ENCODE measurements at regions not wholly inside any gene's neighbourhood (a gene's known extent, or its start where the extent isn't known, plus 50 kb on each side); places are given as distances from the start of the nearest gene placed in this dataset.
"Not testable (repeated sequence)": the region's sequence is repeated elsewhere in the genome, so short reads cannot be mapped to it uniquely, and the experiment has no call there.

DNA sequence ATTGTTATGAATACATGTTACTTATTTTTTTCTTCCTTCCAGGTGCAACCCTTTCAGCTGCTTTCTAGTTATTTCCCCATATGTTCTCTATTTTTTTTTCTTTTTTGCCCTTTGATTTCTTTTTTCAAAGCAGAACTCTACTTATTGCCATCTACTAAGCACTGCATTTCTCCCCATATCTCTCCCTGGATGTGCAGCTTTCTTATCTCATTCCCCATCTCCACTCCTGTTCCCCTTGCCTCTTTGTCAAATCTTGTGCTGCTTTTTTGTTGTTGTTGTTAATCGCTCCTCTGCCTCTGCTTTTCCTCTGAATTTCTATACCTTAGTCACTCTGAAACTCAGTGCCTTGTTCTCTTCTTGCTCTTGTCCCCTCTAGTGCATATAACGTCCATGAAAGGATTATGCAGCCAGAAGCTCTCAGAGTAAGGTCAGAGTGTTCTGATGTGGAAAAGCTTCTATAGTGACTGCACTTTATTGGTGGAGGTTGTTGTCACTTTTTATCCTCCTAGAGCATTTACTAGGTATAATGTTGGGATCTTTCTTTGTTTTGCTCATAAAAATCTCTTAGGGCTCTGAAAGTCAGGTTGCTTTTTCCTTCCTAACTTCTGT, 51.1 kb upstream of the JADE1 start:
- DNase-seq = no peak

DNA sequence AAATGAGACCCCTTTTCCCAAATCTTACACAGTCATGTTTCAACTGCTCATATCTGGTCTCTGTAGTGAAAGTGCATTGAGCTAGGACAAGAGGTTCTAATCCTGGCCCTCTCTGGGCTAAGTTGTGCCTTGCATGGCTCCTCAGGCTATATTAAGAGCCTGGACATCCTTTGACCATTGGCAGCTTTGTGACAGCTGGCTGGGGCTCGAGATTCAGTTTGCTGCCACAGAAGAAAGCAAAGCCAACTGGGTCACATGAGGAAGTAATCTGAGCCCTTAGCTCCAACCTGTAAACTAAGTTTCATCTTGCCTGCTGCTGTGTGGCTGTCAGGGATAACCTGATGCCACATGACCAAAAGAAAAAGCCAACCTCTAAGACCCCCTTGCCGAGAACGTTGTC, 51.8 kb upstream of the JADE1 start:
- no peak for DNase-seq

DNA sequence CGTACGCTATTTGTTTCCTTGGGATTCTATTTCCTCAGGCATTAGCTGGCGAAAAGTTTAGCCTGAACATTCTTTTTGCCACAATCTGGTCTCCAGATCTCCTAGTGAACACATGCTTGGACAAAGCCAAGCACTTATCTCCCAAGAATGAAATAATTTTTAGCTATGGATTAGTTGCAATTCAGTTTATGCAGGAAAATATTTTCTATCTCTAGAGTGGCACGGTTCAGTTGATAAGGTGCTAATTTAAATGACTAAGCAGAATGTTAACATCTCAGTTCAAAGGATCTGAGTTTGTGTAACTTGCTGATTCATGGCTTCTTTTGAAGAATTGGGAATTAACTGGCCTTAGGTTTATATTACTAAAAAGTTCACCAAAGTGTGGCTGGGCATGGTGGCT, 58.1 kb upstream of the JADE1 start:
- no peak for DNase-seq

DNA sequence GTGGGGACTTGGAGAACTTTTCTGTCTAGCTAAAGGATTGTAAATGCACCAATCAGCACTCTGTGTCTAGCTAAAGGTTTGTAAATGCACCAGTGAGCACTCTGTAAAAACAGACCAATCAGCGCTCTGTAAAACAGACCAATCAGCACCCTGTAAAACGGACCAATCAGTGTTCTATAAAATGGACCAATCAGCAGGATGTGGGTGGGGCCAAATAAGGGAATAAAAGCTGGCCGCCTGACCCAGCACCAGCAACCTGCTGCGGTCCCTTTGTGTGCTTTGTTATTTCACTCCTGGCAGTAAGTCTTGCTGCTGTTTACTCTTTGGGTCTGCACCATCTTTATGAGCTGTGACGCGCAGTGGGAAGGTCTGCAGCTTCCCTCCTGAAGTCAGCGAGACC, 67.8 kb upstream of the JADE1 start:
- DNase-seq = not testable (repeated sequence)

DNA sequence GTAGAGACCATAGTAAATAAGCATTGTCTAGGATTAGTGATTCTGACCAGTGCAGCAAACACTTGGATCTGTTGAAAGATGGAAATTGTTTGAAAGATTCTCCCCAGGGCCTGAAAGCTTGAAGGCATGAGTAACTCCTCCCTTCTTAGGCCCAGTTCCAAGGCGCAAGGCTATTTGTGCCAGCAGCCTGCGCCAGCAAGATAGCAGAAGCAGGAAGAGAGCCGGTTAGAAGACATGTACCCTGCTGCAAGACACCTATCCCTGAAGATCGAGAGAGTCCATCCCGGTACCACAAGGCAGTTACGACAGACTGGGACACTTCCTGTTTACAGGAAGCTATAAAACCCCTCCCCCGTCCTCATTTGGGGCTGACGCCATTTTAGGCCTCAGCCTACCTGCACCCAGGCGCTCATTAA, 72.4 kb upstream of the JADE1 start:
- no peak for DNase-seq

DNA sequence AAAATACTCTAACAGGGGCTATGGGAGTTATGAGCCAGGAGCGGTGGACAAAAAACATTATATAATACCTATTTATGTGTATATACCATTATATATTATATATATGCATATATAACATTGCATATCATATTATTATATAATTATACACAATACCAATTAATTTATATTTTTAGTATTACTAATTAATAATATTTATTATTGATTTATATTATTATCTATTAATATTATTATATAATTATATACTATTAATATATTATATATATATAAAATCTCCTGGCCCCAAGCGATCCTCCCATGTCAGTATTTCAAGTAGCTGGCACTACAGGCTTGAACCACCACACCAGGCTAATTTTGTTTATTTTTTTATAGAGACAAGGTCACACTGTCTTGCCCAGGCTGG, 73.8 kb upstream of the JADE1 start:
- DNase-seq = no peak

DNA sequence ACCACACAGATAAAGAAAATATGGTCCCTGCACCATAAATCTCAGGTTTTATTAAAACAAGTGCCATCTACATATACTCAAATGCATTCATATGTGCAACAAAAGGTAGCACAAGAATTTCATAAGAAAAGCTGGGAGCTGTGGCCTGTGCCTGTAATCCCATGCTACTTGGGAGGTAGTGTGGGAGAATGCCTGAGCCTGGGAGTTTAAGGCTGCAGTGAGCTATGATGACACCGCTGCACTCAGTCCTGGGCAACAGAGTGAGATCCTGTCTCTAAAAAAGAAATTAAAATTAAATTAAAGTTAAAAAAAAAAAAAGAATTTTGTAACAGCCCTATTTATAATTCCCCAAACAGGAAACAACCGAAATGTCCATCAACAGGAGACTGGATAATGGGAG, 81.3 kb upstream of the JADE1 start:
- DNase-seq = no peak

DNA sequence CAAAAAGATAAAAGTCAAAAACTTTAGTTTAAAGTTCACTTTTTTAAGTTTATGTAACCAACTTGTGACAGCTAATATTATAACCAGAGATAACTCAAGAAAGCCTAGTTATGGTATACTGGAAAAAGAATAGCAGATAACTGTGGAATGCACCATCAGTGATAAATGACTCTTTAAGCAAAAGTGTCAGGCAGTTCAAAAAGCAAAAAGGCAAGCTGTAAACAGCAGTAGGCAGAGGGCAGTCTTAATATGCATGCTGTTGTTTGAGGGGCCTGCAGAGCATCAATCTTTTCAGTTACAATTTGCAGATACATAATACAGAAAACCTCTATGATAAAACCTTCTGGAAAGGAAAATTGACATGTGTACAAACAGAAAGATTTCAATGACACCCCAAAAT, 81.8 kb upstream of the JADE1 start:
- DNase-seq = no peak

DNA sequence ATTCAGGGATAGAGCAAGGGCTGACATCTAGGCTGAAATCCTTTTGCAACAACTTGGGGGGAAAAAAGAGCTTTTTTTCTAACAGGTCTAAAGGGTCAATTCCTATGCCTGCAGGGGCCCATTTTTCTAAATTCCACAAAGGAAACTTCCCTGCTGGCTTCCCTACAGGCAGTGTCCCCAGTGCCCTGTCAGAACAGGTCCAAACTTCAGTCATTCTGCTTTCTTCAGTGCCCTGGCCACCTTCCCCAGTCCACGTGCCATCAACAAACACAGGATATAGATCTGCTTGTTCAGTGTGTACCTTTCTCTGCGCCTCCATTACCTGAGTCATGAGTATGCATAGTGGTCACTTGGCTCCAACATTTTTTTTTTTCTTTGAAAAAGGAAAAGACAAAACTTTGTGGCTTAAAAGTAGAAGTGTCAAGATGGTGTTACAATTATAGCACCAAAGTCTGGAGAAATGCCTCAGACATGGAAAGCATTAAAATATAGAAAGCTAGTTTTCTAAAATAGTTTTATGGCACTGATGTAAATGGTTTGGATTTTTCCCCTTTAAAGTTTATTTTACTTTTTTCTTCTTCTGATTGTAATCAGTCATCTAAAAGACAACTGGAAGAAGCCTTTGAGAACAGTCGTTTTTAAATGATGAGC, 84.0 kb upstream of the JADE1 start:
- no peak for DNase-seq

DNA sequence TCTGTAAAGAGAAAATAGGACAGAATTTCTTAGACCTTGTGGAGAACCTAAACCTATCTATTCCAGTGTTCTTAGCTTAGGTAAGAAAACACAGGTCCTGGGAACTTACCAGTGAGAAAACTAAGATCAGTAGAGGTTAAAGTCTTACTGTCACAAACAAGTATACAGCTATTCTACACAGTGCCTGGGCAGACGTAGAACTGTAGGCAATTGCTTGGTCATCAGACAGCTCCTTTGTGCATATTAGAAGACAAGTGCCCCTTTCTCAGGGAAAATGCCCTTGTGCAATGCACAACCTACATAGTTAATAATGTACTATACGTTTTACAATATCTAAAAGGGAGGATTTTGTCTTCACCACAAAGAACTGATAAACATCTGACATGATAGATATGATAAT, 86.6 kb upstream of the JADE1 start:
- DNase-seq = no peak

DNA sequence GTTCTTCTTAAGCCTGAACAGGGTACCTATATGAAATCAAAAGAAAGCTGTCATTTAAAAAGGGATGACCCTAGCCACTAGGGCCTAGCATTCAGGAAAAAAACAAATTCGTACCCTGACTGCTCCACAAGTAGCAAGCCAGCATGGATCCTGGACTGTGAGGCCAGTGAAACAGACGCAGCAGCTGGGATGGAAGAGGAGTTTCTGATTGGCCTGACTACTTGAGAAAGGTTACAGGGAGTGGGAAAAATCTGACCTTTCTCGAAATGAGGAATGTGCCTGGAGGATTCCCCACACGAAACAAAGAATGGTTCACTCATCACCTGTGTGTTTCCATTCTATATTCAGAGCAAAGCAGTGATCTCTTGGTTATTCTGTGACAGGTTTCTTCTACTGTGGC, 87.6 kb upstream of the JADE1 start:
- no peak for DNase-seq

DNA sequence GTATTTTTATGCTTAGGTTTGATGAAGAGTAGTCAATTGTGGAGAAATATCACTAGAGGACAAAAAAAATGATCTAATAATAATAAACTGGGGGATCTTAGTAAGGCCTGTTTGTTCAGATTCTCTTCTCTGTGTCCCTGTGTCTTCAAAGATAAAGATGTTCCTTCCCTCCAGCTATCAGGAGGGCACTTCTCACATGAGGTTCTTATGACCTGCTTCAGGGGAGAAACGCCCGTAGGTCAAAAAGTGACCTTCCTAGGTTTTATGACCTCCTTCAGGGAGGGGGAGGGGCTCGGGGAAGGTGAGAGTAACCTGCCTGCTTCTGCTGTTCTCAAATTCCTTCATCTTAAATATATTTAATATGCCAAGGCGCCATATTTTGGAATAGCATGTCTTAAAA, 89.2 kb upstream of the JADE1 start:
- no peak for DNase-seq

DNA sequence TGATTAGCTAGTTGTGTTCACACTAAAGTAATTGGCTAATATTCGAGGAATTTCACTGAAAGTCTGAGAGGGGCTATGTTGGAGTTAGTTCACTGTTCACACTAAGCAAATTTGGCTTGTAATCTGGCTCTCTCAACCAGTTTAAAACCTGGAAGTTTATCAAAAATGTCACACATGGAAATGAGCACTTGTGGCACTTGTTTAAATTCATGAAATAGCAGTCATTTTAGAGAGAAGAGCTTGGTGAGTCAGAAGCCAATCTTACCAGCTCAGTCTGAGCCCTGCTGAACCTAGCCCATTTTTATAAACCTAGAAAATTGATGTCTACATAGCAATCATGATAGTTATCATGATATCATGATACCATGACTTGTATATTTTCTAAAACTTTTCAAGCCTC, 90.7 kb upstream of the JADE1 start:
- DNase-seq = no peak

DNA sequence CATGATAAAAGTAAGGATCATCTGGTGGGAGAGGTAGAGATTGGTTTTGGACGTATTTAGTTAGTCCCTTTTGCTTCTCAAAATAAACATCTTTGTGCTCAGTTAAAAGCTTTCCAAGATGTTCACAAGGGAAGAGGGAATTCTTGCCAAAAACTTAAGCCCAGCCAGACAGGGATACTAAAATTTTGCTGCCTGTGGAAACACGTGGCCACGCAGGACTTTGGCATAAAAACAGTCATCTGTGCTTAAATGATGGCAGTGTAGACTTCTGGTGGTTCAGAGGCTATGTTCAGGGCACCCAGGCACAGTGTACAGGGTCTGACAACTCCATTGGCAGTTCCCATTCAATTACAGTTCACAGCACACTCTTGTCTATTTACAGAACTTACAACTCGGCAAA, 93.2 kb upstream of the JADE1 start:
- DNase-seq = no peak

DNA sequence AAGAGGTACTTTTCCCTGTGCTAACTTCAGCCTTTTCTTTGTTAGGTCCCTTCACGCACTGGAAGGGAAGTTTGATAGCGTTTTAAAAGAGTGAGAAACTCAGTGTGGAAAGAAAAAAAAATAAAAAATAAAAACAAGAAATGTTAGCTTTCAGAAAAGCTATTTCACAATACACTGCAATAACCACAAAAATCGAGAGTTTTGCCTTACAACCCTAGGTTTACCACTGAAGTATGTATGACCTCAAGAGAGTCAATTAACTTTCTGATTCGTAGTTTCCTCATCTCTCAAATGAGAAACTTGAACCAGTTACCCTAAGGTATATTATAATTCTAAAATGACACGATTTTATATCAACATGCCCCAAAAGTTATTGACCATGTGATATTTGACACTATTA, 93.9 kb upstream of the JADE1 start:
- no peak for DNase-seq

DNA sequence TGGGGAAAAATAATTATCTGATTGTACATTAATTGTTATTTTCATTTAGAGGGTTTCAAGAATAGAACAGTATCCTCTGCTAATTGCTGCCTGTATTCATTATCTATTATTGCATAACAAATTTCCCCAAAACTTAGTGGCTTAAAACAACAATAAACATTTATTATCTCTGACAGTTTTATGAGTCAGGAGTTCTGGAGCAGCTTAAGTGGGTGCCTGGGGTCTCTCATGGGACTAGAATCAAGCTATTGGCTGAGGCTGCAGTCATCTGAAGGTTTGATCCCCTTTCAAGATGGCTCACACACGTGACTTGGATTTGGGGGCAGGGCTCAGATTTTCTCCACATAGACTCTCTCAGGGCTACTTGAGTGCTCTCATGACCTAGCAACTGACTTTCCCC, 98.1 kb upstream of the JADE1 start:
- DNase-seq = no peak

DNA sequence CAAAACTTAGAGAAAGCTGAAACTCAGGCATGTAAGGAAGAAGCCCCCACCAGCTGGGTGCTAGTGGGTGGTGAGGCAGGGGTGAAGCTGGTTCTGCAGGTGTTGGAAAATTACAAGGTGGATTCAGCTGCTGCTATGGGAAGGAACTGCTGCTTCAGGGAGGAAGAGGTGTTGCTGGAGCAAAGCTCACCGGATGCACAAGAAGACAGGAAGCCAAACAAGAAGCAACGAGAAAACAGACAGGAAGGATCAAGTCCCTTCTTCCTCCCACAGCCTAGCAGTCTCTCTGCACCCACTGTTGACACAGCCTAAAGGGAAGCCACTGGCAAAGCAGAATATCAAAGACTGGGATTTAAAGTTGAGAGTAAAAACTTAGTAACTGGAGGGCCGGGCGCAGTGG, 100.2 kb upstream of the JADE1 start:
- no peak for DNase-seq

DNA sequence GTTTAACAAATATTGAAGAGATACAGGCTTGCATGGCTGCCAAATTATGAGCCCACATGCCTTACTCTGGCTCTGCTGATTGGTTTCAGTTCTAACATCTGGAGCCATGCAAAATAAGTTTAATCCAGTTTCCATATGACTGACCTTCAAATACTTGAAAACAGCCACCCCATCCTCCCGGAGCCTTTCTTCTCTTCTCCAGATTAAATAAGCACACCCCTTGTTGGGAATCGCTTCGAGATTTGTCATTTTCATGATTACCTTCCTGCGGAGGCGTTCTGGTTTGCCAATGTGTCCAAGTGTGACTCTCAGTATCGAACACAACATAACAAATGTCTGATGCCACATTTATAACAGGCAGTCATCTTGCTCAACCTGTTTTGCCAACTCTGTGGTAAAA, 101.6 kb upstream of the JADE1 start:
- no peak for DNase-seq

DNA sequence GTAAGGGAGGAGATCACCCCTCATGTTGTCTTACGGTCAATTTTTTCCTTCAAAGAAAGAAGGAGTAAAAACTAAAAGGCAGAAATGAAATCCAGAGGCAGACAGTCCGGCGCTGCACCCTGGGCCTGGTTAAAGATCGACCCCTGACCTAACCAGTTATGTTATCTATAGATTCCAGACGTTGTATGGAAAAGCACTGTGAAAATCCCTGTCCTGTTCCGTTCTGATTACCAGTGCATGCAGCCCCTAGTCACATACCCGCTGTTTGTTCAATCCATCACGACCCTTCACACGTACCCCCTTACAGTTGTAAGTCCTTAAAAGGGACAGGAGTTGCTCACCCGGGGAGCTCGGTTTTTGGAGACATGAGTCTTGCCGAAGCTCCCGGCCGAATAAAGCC, 105.6 kb upstream of the JADE1 start:
- no peak for DNase-seq

DNA sequence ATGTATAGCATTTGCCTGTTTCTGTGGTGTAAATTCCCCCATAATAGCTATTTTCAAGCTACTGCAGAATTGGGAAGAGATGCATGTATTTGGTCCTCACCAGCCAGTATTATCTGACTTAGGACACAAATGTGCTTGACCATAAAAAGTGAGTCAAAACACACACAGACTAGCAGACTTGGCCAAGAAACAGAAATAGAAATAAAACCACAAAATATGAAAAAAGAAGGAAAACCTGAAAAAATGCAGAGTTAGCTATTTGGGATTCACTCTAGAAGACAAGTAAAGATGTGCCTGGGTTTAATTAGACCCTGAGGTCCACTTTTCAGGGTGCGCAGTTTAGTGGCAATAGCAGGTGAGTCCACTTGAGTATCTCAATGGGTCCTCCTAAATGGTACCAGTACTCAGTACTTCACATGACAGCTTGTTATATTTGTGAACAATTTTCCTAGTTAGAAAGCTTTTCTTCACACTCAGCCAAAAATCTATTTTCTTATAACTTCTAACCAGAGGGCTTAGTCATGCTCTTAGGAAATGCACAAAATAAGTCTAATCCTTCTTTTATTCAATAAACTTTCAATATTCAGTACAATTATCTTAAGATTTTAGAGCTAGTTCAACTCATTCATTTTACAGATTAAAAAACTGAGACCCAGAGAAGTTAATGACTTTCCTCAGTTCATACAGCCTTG, 108.7 kb upstream of the JADE1 start:
- DNase-seq = no peak

DNA sequence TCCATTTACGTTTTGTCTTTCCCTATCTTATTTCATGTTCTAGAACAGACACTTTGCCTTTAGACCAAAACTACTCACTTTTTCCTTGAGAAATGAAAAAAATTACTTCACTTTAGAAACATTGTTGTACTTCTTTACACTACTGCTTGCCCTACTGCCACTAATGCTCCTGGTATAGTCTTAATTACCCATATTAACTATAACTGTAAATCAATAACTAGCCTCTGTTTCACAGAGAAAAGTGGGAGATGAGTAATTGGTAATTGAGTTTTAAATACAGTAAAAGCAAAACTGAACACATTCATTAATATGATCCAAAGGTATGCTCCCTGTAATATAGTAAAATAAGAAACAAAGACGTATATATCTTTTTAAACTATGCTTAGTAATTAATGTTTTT, 111.1 kb upstream of the JADE1 start:
- DNase-seq = no peak

DNA sequence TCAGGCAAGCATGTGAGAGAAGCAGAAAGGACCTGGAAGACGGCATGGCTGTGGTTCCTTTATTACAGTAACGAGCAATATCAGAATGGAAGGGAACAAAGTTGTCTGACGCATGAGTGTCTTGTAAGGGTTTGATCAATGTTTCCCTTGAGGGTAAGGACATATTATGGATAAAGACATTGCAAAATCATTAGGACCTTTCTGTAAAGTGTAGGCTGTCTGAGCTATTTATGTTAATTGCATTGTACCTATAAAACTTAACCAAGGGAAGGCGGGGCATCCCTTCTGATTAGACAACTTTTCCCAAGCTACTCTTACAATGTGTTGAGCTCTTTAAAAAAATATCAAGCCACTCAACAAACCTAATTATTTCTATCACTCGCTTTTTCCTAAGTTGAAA, 112.2 kb upstream of the JADE1 start:
- DNase-seq = no peak

DNA sequence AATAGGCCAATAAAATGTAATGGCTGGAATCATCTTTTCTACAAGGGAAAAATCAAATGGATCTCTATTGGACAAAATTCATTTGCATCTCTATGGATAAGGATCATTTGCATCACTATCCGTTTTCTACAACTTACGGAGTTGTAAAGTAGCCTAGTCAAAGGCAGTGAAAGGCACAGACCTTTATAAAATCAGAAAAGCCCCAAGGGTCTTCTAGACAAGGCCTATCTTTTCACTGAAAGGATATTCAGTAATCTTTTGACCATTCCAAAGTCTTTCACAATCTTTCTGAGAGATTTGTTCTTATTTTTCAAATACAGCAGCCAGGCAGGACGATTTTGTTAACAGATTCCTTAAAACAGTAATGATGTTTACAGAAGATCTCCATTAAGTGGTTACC, 119.5 kb upstream of the JADE1 start:
- no peak for DNase-seq

DNA sequence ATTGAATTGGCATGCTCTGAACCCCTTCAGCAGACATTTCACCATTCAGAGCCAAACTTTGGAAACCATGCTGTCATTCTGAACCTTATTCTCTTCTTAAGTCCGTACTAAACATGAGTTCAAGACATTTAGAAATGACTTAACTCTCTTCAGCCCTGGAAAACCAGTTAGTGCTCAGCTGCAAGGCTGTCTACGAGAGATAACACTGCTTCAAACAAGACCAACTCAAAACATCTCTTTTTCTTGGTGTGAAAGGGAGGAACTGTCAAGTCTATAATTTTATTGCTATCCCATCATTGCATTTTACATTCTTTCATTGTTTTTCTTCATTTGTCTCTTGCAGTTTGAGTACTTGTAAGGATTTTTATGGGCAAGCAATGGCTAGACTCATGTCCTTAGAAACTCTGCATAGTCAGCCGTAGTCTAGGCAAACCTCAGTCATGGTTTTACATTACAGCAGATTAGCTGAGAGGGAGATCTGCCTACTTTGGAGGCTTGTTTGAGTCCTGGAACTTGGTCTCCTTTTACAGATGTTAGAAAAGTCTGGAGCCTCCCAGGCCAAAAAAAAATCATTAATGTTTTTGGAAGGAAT, 120.6 kb upstream of the JADE1 start:
- DNase-seq = no peak
